ENCODE measurements at regions not wholly inside any gene's neighbourhood (a gene's known extent, or its start where the extent isn't known, plus 50 kb on each side); places are given as distances from the start of the nearest gene placed in this dataset.

DNA sequence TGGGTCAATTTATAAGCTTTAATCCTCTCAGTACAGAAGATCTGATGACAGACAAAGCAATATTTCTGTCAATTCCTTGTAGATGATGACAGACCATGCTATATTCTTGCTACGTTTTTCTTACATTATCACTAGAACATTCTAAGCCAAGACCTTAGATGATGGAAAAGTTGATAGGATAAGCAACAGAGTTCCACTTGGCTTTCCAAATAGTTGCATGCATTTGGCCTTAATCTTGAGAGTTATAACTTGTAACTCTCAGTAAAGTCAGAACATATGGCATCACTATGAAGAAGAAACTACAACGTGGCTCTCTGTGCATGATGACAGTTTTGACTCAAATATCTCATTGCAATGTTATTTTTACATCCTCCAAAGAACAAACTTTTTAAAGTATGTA, 544.3 kb upstream of the LRRC4C start:
- H3K4me2 ChIP-seq (ENCODE audit: low read depth, low read length) = no peak overlapping the region
- FAIRE-seq (no peak), ATAC-seq (no peak), DNase-seq (ENCODE audit: low spot score) (no peak)
- H3K36me3 ChIP-seq (replicated peaks in 1 of 2; ENCODE audit: control insufficient read depth in 1 of 2, insufficient read depth in 2 of 2, low read length in 2 of 2) = no peaks in the 10 kb centered on the region
- H3K27ac ChIP-seq (ENCODE audit: extremely low read length, insufficient read depth, low read length) = no peak overlapping the region
- intact Hi-C loops (cut with micrococcal nuclease; ENCODE audit: unreplicated experiment) = no loop called here
- no peaks in the 10 kb centered on the region for H3K4me1 ChIP-seq (ENCODE audit: insufficient read depth, low read length)
- no peak overlapping the region for H3K9ac ChIP-seq (ENCODE audit: insufficient read depth, low read depth, low read length)
- no peaks in the 10 kb centered on the region for H3K79me2 ChIP-seq (ENCODE audit: insufficient read depth, low read length)
- in situ Hi-C loops (cut with HindIII; ENCODE audit: extremely low pct_ligation_motif_present, low pct_unique_long_range_greater_than_20kb) = no loop called here
- no peaks in the 10 kb centered on the region for H3K27me3 ChIP-seq (ENCODE audit: control insufficient read depth in 1 of 2, insufficient read depth in 2 of 2, low read length in 2 of 2)
- WGBS (ENCODE audit: low lambda C conversion rate) = 0% methylated on average over 2 of the region's 2 CpGs
- H4K20me1 ChIP-seq (ENCODE audit: insufficient read depth, low read length) = no peaks in the 10 kb centered on the region
- peaks cover 73% of the 10 kb centered on the region for H3K9me3 ChIP-seq (ENCODE audit: low read length)
- CTCF ChIA-PET (ENCODE audit: low intra/inter-chr PET ratio, low total read pairs) = no interaction called here
- BruUV-seq (replicated peaks) = no TSS peak
- no peak overlapping the region for H3K4me3 ChIP-seq (replicated peaks in 1 of 3; ENCODE audit: insufficient read depth in 1 of 3, low read depth in 2 of 3, low read length in 3 of 3)
- POLR2A ChIA-PET = no interaction called here
- peak overlapping the region; percentile 27 for H2AFZ ChIP-seq (ENCODE audit: low read length)
- no peak for TF ChIP-seq SKI (IDR thresholded peaks at IDR 0.05; ENCODE audit: partially characterized antibody)
- TF ChIP-seq, protein P1, sequence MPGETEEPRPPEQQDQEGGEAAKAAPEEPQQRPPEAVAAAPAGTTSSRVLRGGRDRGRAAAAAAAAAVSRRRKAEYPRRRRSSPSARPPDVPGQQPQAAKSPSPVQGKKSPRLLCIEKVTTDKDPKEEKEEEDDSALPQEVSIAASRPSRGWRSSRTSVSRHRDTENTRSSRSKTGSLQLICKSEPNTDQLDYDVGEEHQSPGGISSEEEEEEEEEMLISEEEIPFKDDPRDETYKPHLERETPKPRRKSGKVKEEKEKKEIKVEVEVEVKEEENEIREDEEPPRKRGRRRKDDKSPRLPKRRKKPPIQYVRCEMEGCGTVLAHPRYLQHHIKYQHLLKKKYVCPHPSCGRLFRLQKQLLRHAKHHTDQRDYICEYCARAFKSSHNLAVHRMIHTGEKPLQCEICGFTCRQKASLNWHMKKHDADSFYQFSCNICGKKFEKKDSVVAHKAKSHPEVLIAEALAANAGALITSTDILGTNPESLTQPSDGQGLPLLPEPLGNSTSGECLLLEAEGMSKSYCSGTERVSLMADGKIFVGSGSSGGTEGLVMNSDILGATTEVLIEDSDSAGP (CRISPR knock-in tag; IDR thresholded peaks at IDR 0.05; ENCODE audit: borderline replicate concordance) = no peak
- TF ChIP-seq ZNF326 (CRISPR knock-in tag; IDR thresholded peaks at IDR 0.05; ENCODE audit: borderline replicate concordance) = no peak
- no peak for TF ChIP-seq ZBTB26 (CRISPR knock-in tag; IDR thresholded peaks at IDR 0.05; ENCODE audit: borderline replicate concordance)
- no peak for TF ChIP-seq ZFYVE20 (CRISPR knock-in tag; IDR thresholded peaks at IDR 0.05; ENCODE audit: borderline replicate concordance, low read depth)
- TF ChIP-seq ZNF878 (CRISPR knock-in tag; IDR thresholded peaks at IDR 0.05) = no peak
- TF ChIP-seq ZUFSP (CRISPR knock-in tag; IDR thresholded peaks at IDR 0.05; ENCODE audit: borderline replicate concordance) = no peak
- no peak for TF ChIP-seq SIX1 (CRISPR knock-in tag; IDR thresholded peaks at IDR 0.05; ENCODE audit: borderline replicate concordance)
- TF ChIP-seq ZNF44 (CRISPR knock-in tag; IDR thresholded peaks at IDR 0.05) = no peak
- TF ChIP-seq NCOR1 (IDR thresholded peaks at IDR 0.05; ENCODE audit: borderline replicate concordance, low read length) = no peak
- no peak for TF ChIP-seq ZMYM2 (CRISPR knock-in tag; IDR thresholded peaks at IDR 0.05)
- no peak for TF ChIP-seq HOXA3 (CRISPR knock-in tag; IDR thresholded peaks at IDR 0.05)
- no peak for TF ChIP-seq ZNF569 (CRISPR knock-in tag; IDR thresholded peaks at IDR 0.05; ENCODE audit: borderline replicate concordance)
- TF ChIP-seq, protein P2, sequence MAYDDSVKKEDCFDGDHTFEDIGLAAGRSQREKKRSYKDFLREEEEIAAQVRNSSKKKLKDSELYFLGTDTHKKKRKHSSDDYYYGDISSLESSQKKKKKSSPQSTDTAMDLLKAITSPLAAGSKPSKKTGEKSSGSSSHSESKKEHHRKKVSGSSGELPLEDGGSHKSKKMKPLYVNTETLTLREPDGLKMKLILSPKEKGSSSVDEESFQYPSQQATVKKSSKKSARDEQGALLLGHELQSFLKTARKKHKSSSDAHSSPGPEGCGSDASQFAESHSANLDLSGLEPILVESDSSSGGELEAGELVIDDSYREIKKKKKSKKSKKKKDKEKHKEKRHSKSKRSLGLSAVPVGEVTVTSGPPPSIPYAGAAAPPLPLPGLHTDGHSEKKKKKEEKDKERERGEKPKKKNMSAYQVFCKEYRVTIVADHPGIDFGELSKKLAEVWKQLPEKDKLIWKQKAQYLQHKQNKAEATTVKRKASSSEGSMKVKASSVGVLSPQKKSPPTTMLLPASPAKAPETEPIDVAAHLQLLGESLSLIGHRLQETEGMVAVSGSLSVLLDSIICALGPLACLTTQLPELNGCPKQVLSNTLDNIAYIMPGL (CRISPR knock-in tag; IDR thresholded peaks at IDR 0.05; ENCODE audit: borderline replicate concordance in 1 of 2, low read depth in 1 of 2) = no peak
- TF ChIP-seq THAP9 (CRISPR knock-in tag; IDR thresholded peaks at IDR 0.05; ENCODE audit: borderline replicate concordance) = no peak
- no peak for TF ChIP-seq HMG20A (CRISPR knock-in tag; IDR thresholded peaks at IDR 0.05; ENCODE audit: borderline replicate concordance)
